ENCODE measurements at regions not wholly inside any gene's neighbourhood (a gene's known extent, or its start where the extent isn't known, plus 50 kb on each side); places are given as distances from the start of the nearest gene placed in this dataset.

GRCh38 chr15:81080996-81081395 lies 53.1 kb upstream of the CFAP161 start:
- TF ChIP-seq CTCF (IDR thresholded peaks at IDR 0.05) = no peak
- ATAC-seq (ENCODE audit: low read depth) = no peak
- DNase-seq = no peak
- Mint-ChIP-seq H3K36me3 (ENCODE audit: low read depth) (no peaks in the 10 kb centered on the region), H3K27me3 (peaks cover 5% of the 10 kb centered on the region), H3K9me3 (no peaks in the 10 kb centered on the region), H3K27ac (no peak overlapping the region), H3K4me1 (no peaks in the 10 kb centered on the region), H3K4me3 (no peak overlapping the region)
- intact Hi-C loops (cut with micrococcal nuclease) = no loop called here
- POLR2A ChIA-PET = no interaction called here
- CTCF ChIA-PET = no interaction called here

GRCh38 chr15:81083201-81083600 lies 50.9 kb upstream of the CFAP161 start:
- no peak for DNase-seq
- Mint-ChIP-seq H3K4me3 (no peak overlapping the region), H3K27me3 (peaks cover 2% of the 10 kb centered on the region), H3K27ac (no peak overlapping the region), H3K9me3 (no peaks in the 10 kb centered on the region), H3K4me1 (no peaks in the 10 kb centered on the region), H3K36me3 (ENCODE audit: low read depth) (no peaks in the 10 kb centered on the region)
- no peak for ATAC-seq (ENCODE audit: low read depth)
- POLR2A ChIA-PET = no interaction called here
- intact Hi-C loops (cut with micrococcal nuclease) = no loop called here
- CTCF ChIA-PET = no interaction called here
- TF ChIP-seq CTCF (IDR thresholded peaks at IDR 0.05) = no peak
